GM18858 (cell line): ENCODE measurements at regions not wholly inside any gene's neighbourhood (a gene's known extent, or its start where the extent isn't known, plus 50 kb on each side); places are given as distances from the start of the nearest gene placed in this dataset.

ENCODE experiments used
- ATAC-seq: cut with Tn5 transposase; IDR thresholded peaks from one replicate; pipeline ENCODE4 v1.9.1; 2021; ENCODE audit not compliant: unreplicated experiment

DNA sequence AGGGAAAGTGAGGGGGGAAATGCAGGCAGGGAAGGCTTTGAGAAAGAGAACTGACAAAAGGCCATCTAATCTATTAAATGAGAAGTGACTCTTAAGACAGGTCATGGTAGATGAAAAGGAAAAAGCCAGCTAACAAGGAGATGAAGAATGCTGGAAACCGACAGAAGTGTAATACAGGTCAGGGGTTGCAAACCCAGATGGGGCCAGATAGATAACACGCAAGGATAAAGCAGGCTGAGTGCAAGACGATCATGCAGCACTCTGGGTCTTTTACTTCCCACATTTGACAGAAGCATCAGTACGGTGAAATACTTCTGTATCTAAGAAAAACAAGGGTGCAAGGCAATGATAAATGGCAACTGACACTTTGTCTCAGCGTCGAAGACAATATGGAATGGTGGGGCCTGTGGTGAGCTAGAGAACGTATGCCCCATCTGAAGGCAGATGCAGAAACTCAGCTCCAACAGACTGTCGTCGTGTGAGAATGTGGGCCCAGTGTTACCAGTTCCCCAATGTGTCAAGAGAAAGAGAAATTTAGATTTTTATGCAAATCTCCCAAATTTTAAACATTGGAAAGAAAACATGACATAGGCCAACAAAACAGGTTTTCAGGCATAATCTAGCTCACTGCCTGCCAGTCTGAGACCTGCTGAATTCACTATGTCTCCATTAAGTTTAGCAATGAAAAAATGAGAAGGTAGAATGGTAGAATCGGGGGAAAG lies 187.4 kb downstream of the PHLDA1 start:
- ATAC-seq: no peak

DNA sequence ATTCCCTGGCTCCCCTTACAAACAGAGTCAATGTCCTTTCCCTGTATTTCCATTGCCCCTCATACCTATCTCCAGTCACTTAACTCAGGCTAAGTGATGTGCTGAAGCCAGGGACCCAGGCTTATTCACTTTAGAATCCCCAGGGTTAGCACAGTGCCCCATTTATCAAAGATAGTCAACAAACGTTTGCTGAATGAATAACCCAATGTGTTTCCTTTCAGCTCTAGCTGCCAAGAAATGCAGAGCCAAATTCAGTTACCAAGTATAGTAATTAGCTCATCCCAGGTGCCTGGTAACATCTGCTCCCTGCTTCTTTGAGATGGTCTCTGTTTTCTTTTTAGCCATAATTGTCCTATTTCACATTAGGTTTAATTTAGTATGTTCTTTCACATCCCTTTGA lies 189.5 kb downstream of the PHLDA1 start:
- ATAC-seq: no peak

DNA sequence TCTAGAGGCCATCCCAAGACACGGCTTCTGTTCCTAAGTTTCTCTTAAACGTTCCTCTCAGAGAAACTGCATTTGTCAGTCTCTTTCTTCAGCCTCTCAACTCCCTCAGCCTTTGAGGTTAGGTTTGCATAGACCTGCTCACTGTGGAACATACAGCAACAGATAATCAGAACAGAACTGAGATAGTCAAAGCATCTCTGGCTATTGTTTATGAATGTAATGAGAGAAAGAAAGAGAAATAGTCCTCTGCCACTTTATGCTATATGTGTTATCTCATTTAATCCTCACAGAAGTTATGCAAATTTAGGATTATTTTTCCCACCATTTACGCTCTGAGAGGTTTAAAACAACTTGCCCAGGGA lies 190.6 kb downstream of the PHLDA1 start:
- ATAC-seq: no peak

DNA sequence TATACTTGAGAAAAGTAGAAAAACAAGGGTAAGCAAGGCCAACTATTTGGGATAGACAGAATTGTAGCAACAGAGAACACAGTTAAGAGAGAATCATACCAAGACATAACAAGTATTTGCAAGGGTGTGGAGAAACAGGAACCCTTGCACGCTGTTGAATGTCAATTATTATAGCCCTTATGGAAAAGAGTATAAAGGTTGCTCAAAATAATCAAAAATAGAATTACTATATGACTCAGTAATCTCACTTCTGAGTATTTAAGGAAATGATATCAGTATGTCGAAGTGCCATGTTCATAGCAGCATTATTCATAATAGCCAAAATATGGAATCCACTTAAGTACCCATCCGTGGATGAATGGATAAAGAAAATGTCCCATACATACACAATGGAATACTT lies 193.3 kb downstream of the PHLDA1 start:
- ATAC-seq: no peak

DNA sequence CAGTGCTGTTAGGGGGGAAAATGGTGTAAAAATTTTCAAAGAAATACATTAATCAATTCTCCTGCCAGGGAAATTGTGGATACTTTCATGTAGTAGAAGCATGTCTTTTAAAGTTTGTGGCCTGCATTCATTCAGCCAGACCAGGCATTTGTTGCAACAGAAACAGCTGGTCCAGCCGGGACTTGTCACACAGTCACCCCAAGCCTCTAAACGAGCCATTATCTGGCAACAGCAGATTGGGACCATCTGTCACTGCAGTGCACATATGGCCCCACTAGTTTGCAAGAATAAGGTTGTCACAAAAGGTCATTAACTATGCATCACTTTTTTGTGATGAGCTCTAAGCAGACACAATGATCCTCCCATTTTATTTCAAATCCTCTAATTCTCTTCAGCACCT lies 193.9 kb downstream of the PHLDA1 start:
- no peak for ATAC-seq

DNA sequence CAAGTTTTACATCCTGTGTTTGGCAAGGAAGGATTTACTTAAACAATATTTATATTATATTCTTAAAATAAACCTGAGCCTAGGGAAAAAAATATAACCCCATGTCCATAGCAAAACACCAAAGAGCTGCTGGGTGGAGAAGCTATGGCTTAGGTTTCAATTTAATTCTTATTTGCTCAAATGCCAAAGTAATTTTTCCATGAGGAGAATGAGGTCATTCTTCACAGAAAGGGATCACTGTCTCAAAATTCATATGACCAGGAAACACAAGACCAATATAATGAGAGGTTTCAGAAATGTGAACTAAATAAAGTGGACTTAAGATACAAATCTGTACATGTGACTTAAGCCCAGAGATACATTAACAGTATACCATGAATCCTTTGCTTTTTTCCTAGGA lies 195.0 kb downstream of the PHLDA1 start:
- ATAC-seq: no peak

DNA sequence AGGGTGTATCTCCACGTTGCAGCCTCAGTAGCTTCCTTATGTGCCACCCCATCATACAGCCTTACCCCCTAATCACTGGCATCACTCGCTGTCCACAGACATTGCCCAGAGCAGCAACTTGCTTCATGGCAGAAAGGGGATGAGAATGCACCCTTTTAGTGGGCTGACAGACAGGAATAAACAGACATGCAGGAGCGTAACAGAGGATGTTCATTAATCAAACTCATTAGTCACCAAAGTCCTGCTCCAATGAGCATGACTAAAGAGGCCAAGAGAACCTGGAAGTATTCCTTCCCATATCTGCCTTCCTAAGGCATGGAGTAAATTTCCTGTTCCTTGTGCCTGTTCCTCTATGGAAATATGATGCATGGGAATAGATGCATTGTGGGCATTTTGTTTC lies 197.0 kb downstream of the PHLDA1 start:
- ATAC-seq: no peak

DNA sequence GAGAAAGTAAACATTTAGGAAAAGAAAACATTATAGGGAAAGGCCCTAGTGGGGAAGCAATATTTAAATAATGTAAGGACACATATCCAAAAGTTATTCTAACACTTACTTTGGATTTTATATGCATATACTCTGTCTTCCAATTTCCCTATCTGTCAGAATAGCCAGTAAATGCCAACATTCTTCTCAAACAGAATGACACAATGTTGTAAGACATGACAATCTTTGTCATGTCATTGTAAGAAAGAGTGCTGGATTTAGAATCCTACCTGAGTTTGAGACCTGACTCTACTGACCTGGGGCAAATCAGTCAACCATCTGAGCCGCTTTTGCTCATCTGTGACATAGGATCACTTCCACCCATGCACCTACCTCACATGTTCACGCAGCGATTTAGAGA lies 198.3 kb downstream of the PHLDA1 start:
- ATAC-seq: no peak

DNA sequence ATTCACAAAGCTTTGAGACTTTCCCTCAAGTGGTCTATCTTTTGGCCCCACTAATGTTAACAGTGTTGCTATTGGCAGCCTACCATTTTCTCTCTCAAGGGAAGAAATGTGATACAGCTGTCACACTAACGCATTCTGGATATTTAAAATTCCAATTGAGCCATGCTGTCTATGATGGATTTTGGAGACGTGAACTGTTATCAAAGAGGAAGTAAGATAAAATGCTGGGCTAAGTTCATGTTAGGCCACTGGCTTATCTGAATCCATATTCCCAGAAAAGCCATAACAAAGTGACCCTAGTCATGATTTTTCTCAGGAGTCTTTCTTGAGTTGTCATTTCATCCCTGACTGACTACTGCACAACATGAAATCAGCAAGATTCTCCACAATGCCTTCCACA lies 200.2 kb downstream of the PHLDA1 start:
- ATAC-seq: no peak

DNA sequence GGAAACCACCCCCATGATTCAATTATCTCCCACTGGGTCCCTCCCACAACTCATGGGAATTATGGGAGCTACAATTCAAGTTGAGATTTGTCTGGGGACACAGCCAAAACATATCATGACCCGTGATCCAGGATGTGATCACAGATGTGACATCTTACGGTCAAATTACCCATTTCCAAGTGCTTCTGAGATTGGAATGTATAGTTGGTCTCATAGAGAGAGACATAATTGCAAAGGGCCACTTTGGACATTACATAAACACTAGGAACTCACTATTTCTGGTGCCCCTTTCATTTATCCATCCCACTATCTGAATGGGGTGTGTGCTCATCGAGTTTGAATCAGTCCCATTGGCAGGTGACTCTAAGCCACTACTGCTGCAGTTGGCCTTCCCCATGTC lies 204.5 kb downstream of the PHLDA1 start:
- ATAC-seq: no peak

DNA sequence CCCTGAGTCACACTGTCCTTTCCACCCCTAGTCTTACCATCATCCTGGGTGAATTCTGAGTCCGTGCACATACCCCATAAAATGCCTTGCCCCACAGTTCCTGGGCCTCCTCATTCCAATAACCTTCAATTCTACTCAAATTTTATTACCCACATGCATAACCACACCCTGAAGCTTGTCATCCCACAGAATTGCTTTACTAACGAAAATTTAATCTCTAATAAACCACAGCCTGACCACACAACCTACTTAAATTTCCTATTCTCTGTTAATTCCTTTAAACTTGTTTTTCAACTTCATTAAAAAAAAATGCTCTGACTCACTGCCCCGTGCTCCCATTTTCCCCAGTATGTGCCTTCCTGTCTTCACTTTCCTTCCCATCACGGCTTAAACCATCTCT lies 205.9 kb downstream of the PHLDA1 start:
- ATAC-seq: no peak

DNA sequence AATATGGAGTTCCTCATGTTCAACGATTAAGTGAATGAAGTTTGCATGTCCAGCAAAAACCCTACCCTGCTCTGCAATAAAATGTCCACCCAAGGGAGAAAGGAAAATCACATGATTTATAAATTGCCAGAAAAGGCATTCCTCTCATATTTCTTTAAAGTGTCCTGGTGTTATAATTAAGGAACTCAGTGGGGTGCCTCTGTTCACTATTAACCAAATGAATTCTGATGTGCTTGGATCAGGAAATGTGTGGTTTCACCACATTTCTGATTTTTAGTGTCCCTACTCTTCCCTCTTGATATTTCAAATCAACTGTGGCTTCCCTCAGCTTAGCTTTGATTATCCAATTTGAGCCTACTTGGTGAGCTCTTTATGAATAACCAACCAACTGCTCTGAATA lies 208.1 kb downstream of the PHLDA1 start:
- no peak for ATAC-seq

DNA sequence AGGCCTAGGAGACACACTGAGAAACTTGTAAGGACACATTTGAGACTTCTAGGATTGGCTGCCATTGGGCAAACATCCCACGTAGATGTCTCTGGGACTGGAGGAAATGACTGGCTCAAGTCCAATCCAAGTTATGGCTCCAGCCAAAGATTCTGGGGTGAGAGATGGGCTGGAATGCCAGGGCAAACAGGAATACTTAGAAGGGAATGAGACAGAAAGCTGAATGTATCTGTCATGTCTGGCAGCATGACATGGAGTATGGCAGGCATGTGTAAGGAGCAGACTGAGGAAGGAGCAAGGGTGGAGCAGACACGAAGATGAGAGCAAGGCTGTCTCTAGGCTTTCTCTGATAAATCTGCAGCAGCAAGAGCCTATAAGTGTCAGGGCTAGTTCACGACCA lies 209.2 kb downstream of the PHLDA1 start:
- no peak for ATAC-seq

DNA sequence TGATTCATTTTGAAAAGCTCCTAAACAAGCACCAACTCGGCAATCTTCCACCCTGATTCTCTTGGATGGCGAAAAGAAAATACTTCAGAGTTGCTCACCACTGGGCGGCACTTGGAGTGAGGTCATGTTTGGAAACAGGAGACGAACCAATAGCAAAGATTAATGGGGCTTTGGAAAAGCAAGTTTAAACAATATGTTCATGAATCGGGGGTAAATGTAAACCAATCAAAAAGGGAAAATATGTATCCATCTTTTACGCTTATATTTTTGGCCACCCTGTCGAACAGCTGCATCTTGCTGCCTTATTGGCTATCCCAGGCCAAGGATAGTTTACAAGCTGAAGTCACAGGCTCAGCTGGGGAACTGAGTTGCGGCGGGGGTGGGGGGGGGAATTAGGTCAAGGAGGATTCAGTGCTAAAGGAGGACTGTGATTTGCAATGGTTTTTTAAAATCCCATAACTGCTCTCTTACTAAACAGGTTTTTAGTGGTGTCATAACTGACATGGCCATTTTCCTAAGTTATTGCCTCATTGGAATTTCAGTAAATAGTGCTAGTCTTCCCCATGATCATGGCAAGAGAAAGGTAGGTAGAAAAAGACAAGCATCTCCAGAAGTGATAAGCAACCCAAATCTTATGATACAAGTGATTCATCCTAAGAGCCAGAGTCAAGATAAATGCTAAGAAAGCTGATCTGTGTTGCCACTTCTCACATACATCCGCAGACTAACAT lies 210.6 kb downstream of the PHLDA1 start:
- no peak for ATAC-seq

DNA sequence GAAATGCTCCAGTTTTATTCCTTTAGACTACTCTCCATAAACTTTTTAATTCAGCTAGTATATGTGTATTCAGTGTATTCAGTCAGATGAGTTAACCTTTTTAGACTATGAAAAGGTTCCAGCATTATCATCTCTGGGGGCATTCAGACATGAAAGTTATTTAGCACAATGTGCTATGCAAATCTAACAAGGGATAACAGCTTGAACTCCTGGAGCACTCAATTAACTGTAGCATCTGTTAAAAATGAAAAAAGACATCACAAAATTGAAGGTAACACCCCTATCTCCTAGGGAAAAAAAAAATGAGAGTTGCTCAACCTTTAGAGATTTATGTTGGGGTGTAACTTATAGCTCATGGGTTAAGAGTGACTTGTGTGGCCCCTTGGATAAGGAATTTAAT lies 211.5 kb downstream of the PHLDA1 start:
- no peak for ATAC-seq

DNA sequence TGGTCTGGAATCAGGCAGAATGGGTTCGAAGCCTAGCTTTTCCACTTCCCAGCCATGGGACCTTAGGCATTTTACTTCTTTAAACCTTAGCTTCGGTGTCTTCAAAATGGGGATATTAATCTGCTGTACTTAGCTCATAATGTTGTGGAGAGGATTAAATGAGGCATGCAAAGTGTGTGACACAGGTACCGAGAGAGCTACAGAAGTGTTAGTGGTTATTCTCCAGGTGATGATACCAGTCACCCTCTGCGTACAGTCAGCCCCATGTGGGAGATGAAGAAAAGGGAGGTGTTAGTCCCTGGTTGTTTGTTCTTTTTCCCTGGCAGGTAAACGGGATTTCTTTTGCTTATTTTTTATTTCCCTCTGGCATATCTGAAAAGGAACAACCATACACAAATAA lies 212.1 kb downstream of the PHLDA1 start:
- no peak for ATAC-seq

DNA sequence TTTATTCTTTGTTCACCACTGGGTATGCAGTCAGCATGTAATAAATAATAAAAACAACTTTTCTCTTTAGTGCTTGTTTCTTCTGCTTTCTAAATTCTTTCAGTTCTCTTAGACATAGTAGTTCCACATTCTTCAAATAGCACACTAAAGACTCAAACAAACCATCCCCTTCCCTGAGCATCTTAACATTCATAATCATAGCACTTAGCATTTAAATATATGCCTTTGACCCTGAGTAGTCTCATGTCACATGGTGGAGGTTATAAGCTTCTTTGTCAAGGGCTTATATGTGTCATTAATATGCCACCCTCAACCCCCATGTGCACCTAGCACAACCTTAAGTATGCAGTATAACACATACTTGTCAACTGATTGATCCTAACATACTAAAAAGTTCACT lies 212.7 kb downstream of the PHLDA1 start:
- no peak for ATAC-seq

DNA sequence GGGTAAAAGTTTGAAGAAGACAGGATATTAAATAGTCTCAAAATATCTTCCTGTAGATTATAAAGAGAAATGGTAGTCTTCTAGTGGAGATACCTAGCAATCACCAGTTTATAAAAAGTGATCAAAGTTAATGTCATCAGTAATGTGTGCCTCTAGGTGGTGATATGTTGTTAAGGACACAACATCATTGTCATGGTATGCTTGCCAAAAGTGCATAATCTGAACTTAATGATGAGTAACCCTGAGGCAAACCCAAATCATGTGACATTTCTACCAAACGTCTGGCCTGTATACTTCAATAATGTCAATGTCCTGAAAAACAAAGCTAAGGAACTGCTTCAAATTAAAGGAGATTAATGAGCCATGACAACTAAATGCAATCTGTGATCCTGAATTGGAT lies 214.7 kb downstream of the PHLDA1 start:
- no peak for ATAC-seq

DNA sequence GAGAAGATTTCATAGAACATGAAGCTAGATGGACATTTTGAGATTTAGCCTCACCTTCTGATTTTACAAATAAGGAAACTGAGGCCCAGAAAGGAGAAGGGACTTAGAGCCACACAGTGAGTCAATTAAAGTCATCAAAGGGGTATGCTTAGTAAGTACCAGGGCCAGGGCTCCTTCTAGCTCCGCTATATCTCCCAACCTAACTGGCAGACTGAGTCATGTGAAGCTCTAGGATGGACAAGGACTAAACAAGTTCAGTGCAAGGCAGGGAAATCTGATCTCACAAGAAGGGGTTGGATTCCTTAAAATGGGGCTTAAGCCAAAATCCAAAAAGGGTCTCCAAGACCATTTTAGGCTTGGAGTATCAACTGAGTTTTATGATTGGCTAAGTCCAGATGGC lies 215.8 kb downstream of the PHLDA1 start:
- ATAC-seq: no peak

DNA sequence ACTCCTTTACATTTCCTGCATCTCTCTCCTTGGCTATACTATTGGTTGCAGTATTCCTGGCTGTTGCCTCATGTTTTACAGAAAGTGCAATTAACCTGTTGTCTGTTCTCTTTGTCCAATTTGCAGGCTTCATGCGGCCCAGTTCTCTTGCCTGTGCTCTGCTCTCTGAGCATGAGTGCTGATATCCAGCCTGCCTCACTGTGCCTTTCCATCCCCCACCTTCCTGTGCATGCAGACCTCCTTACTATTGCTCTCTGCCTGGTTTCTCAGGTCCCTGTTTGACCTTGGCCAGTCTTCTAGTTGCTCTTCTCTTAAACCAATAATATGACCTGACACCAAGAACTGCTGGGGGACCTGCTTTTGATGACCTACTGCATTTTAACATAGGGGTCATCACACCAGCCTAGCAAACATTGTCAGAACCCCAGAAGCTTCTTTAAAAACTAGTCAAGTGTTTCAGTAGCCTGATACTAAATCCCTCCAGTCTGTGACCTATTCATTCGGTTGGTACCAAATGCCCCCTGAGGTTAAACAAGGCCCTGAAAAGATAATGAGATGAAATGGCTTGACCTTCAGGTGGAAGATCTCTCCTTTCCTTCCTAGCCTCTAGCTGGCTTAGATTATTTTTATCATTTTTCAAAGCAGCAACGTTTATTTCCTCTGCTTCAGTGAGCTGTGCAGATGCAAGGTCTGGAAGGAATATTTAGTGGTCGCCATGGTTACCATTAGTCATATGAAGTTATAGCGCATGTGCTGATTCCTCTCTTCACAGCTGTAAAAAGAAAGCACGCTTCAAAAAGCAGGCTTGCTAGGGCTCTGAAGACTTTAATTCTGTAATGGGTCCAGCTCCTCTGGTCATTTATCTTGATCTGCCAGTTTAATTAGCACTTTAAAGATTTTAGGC lies 216.5 kb downstream of the PHLDA1 start:
- ATAC-seq: peak; percentile 46

DNA sequence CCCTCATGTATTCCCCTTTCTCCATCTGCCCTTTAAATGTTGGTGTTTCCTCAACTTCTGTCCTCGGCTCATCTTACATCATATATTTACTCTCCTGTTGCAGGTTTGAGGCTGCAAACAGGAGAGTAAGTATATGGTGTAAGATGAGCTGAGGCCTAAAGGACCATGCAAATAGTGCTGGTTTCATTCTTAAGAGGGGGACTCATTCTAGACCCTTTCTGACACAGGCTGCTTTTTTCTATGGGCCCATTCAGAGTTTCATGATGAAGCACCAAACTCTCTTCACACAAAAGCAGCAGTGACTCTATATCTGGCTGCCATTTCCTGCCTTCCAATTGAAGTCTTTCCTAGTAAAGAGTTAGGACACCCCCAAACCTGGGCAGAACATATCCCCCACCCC lies 218.5 kb downstream of the PHLDA1 start:
- ATAC-seq: no peak
